CD4-positive, CD25-positive, alpha-beta regulatory T cell (primary cell): ENCODE measurements at regions not wholly inside any gene's neighbourhood (a gene's known extent, or its start where the extent isn't known, plus 50 kb on each side); places are given as distances from the start of the nearest gene placed in this dataset.
"Not testable (repeated sequence)": the region's sequence is repeated elsewhere in the genome, so short reads cannot be mapped to it uniquely, and the experiment has no call there.

Experiments used
- ATAC-seq, 2 donors: fragments of 150-1000 bp; cut with Tn5 transposase; one replicate each; pipeline ENCODE4 v1.10.0; 2021; ENCODE audit warnings: low read depth in 2 of 2, moderate number of reproducible peaks in 2 of 2, moderate library complexity in 1 of 2
- DNase-seq, 3 donors: peaks; one replicate each; pipeline versions ENCODE4 v3.0.0 to v3.0.0-alpha.2; 2012 to 2022; ENCODE audit warnings: mixed read lengths in 1 of 3
- H3K27ac ChIP-seq: one replicate; pipeline ENCODE4 v1.7.0; 2013; ENCODE audit warnings: mild to moderate bottlenecking, low read length; ENCODE audit not compliant: insufficient read depth, poor library complexity, severe bottlenecking
- H3K27me3 ChIP-seq: one replicate; pipeline ENCODE4 v1.7.0; 2013; ENCODE audit warnings: low read length; ENCODE audit not compliant: control insufficient read depth, insufficient read depth
- H3K36me3 ChIP-seq: one replicate; pipeline ENCODE4 v1.7.0; 2013; ENCODE audit warnings: mild to moderate bottlenecking, low read length, moderate library complexity; ENCODE audit not compliant: control insufficient read depth, insufficient read depth
- H3K4me1 ChIP-seq: 2 replicates; pipeline ENCODE4 v1.7.0; 2013; ENCODE audit warnings: mild to moderate bottlenecking, low read length; ENCODE audit not compliant: insufficient read depth, control insufficient read depth, poor library complexity, severe bottlenecking
- H3K4me3 ChIP-seq: one replicate; pipeline ENCODE4 v1.7.0; 2013; ENCODE audit warnings: low read depth, mild to moderate bottlenecking, low read length, moderate library complexity
- H3K9me3 ChIP-seq, 2 experiments: 1 replicate in 1 of 2; 2 replicates in 1 of 2; pipeline ENCODE4 v1.7.0; 2013; ENCODE audit warnings: low read length in 2 of 2, mild to moderate bottlenecking in 1 of 2, moderate library complexity in 1 of 2; ENCODE audit not compliant: control insufficient read depth in 2 of 2
- H3K27ac Mint-ChIP-seq, 3 donors: one replicate each; pipeline ENCODE4 v1.8.0; 2020 to 2022; ENCODE audit warnings: mild to moderate bottlenecking in 3 of 3, mixed read lengths in 3 of 3, moderate library complexity in 2 of 3
- H3K27me3 Mint-ChIP-seq: one replicate; pipeline ENCODE4 v1.8.0; 2022; ENCODE audit warnings: mild to moderate bottlenecking, mixed read lengths
- H3K36me3 Mint-ChIP-seq: one replicate; pipeline ENCODE4 v1.8.0; 2020; ENCODE audit warnings: mixed read lengths
- H3K4me1 Mint-ChIP-seq, 4 donors: one replicate each; pipeline ENCODE4 v1.8.0; 2020 to 2022; ENCODE audit warnings: mixed read lengths in 4 of 4, mild to moderate bottlenecking in 1 of 4
- H3K4me3 Mint-ChIP-seq, 4 donors: one replicate each; pipeline ENCODE4 v1.8.0; 2020 to 2022; ENCODE audit warnings: mild to moderate bottlenecking in 4 of 4, mixed read lengths in 4 of 4, moderate library complexity in 3 of 4
- H3K9me3 Mint-ChIP-seq, 7 donors: one replicate each; pipeline ENCODE4 v1.8.0; 2020 to 2022; ENCODE audit warnings: mixed read lengths in 7 of 7, mild to moderate bottlenecking in 3 of 7, moderate library complexity in 2 of 7

GRCh38 chr3:153281236-153281997 is 119.4 kb downstream of the RAP2B start:
- not testable (repeated sequence) for H3K27ac Mint-ChIP-seq

GRCh38 chr3:153282355-153282754 is 120.3 kb downstream of the RAP2B start:
- Mint-ChIP-seq H3K4me3 (no peak overlapping the region), H3K27ac (peak overlapping the region in 1 of 3 donors; percentile 39), H3K36me3 (no peaks in the 10 kb centered on the region), H3K9me3 (no peaks in the 10 kb centered on the region), H3K27me3 (peaks cover 5% of the 10 kb centered on the region), H3K4me1 (peaks cover 12 to 23% (median 18%) of the 10 kb centered on the region in 4 donors)
- Histone ChIP-seq H3K4me1 (peaks cover 12% of the 10 kb centered on the region), H3K4me3 (no peak overlapping the region), H3K9me3 (no peaks in the 10 kb centered on the region), H3K27ac (no peak overlapping the region), H3K27me3 (no peaks in the 10 kb centered on the region), H3K36me3 (no peaks in the 10 kb centered on the region)
- ATAC-seq: no peak
- no peak for DNase-seq

More at GRCh38 chr3:153281236-153281997, 119.4 kb downstream of the RAP2B start:
- H3K4me1 Mint-ChIP-seq: peaks cover 12 to 23% (median 18%) of the 10 kb centered on the region in 4 donors
- DNase-seq, H3K9me3 ChIP-seq, ATAC-seq, H3K9me3 Mint-ChIP-seq, H3K36me3 Mint-ChIP-seq, H3K27ac ChIP-seq, H3K4me3 ChIP-seq, H3K27me3 ChIP-seq, H3K36me3 ChIP-seq: not testable (repeated sequence)
- peak overlapping the region in 1 of 4 donors; percentile 38 for H3K4me3 Mint-ChIP-seq
- H3K27me3 Mint-ChIP-seq: peaks cover 11% of the 10 kb centered on the region
- peaks cover 12% of the 10 kb centered on the region for H3K4me1 ChIP-seq

DNA sequence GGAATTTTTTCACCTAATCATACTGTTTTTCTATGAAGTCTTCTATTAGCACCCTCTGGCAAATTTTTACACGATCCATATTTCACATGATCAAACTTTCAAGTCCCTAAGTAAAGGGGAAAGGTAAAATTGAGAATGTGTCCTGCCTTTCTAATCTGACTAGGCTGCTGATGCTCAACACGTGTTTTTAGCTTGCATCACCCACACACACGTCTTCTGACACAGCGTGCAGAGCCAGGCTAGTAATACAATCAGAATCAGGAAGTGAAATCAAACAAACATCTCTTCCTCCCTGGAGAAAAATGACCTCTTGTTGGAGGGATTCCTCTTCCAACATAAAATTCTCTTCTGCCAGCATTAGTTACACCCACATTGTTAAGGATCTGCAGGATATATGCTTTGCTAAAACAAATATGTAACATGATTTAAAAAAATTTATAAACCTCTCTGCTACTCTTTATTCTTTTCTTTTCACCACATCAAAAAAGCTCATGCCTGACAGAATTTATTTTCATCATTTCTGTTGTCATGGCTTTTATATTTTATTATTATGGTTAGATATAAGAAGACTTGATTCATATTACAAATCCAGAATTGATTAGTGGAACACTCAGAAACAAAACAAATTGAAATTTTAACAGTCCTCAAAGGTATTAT is 122.4 kb downstream of the RAP2B start:
- Mint-ChIP-seq H3K4me1 (peaks cover 16 to 34% (median 27%) of the 10 kb centered on the region in 4 donors), H3K36me3 (no peaks in the 10 kb centered on the region), H3K4me3 (peak overlapping the region in 2 of 4 donors; percentile 51 to 64), H3K27ac (peak overlapping the region in 2 of 3 donors; percentile 76 to 87), H3K9me3 (no peaks in the 10 kb centered on the region), H3K27me3 (peaks cover 4% of the 10 kb centered on the region)
- Histone ChIP-seq H3K9me3 (no peaks in the 10 kb centered on the region), H3K4me1 (peaks cover 12% of the 10 kb centered on the region), H3K4me3 (peak overlapping the region; percentile 27), H3K27ac (no peak overlapping the region), H3K27me3 (no peaks in the 10 kb centered on the region), H3K36me3 (no peaks in the 10 kb centered on the region)
- DNase-seq (peak in 2 of 3 donors; percentile 29 to 44), ATAC-seq (peak; percentile 62 to 77)

- no peak for ATAC-seq
- Mint-ChIP-seq H3K36me3 (no peaks in the 10 kb centered on the region), H3K27ac (peak overlapping the region; percentile 1 to 15 (median 13))
Observed at GRCh38 chr3:153285194-153285641, 123.2 kb downstream of the RAP2B start.

GRCh38 chr3:153285982-153286381 is 124.0 kb downstream of the RAP2B start:
- no peaks in the 10 kb centered on the region for H3K36me3 Mint-ChIP-seq
- no peaks in the 10 kb centered on the region for H3K9me3 Mint-ChIP-seq
- no peaks in the 10 kb centered on the region for H3K9me3 ChIP-seq
- peaks cover 5% of the 10 kb centered on the region for H3K27me3 Mint-ChIP-seq
- H3K4me3 Mint-ChIP-seq: peak overlapping the region in 1 of 4 donors; percentile 22
- ATAC-seq: no peak
- peaks cover 16 to 45% (median 35%) of the 10 kb centered on the region in 4 donors for H3K4me1 Mint-ChIP-seq
- peak overlapping the region in 2 of 3 donors; percentile 1 to 13 for H3K27ac Mint-ChIP-seq
- DNase-seq: no peak
- H3K36me3 ChIP-seq: no peaks in the 10 kb centered on the region
- H3K4me1 ChIP-seq: peaks cover 13% of the 10 kb centered on the region
- no peaks in the 10 kb centered on the region for H3K27me3 ChIP-seq
- H3K4me3 ChIP-seq: no peak overlapping the region
- no peak overlapping the region for H3K27ac ChIP-seq

More at GRCh38 chr3:153285194-153285641, 123.2 kb downstream of the RAP2B start:
- no peak for DNase-seq
- H3K27me3 Mint-ChIP-seq: peaks cover 4% of the 10 kb centered on the region
- Histone ChIP-seq H3K4me1 (peaks cover 12% of the 10 kb centered on the region), H3K27me3 (no peaks in the 10 kb centered on the region), H3K4me3 (no peak overlapping the region), H3K9me3 (no peaks in the 10 kb centered on the region), H3K36me3 (no peaks in the 10 kb centered on the region), H3K27ac (no peak overlapping the region)
- H3K4me3 Mint-ChIP-seq: no peak overlapping the region
- no peaks in the 10 kb centered on the region for H3K9me3 Mint-ChIP-seq
- peaks cover 16 to 37% (median 30%) of the 10 kb centered on the region in 4 donors for H3K4me1 Mint-ChIP-seq

GRCh38 chr3:153287017-153287416 is 125.0 kb downstream of the RAP2B start:
- H3K4me3 Mint-ChIP-seq: no peak overlapping the region
- no peak overlapping the region for H3K27ac ChIP-seq
- no peaks in the 10 kb centered on the region for H3K9me3 Mint-ChIP-seq
- peaks cover 7% of the 10 kb centered on the region for H3K27me3 Mint-ChIP-seq
- no peaks in the 10 kb centered on the region for H3K27me3 ChIP-seq
- no peak overlapping the region for H3K4me3 ChIP-seq
- DNase-seq (no peak), ATAC-seq (no peak)
- H3K9me3 ChIP-seq: no peaks in the 10 kb centered on the region
- H3K36me3 ChIP-seq: no peaks in the 10 kb centered on the region
- H3K4me1 ChIP-seq: peaks cover 15% of the 10 kb centered on the region
- H3K4me1 Mint-ChIP-seq: peaks cover 16 to 51% (median 37%) of the 10 kb centered on the region in 4 donors
- peak overlapping the region in 1 of 3 donors; percentile 69 for H3K27ac Mint-ChIP-seq
- H3K36me3 Mint-ChIP-seq: no peaks in the 10 kb centered on the region

DNA sequence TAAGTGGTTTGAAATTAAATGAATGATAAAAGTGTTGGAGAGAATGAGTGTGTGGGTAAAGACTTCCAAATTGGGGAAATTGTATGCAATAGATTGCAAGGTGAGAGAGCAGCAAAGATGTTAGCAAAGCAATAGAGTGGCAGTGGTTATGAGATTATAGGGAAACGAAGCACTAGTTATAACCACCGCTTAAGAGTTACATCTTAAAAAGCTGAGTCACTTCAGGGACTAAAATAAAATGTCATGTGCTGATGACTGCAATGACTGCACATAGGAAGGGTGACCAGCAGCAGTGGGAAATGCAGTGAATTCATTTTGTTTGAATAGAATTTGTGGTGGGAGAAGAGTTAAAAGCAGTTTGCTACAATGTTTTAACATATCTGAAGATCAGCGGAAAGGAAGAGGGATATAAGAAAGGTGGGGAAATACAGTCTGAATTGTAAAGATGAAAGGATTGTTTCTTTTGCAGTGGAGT is 127.3 kb downstream of the RAP2B start:
- DNase-seq (no peak), ATAC-seq (peak in 1 of 2 donors; percentile 19)
- Histone ChIP-seq H3K27ac (no peak overlapping the region), H3K27me3 (no peaks in the 10 kb centered on the region), H3K4me1 (peaks cover 12% of the 10 kb centered on the region), H3K9me3 (no peaks in the 10 kb centered on the region), H3K4me3 (no peak overlapping the region), H3K36me3 (no peaks in the 10 kb centered on the region)
- Mint-ChIP-seq H3K36me3 (no peaks in the 10 kb centered on the region), H3K9me3 (no peaks in the 10 kb centered on the region), H3K27ac (peak overlapping the region in 1 of 3 donors; percentile 80), H3K27me3 (peaks cover 5% of the 10 kb centered on the region), H3K4me3 (no peak overlapping the region), H3K4me1 (peaks cover 12 to 48% (median 34%) of the 10 kb centered on the region in 4 donors)
